ENCODE measurements at regions not wholly inside any gene's neighbourhood (a gene's known extent, or its start where the extent isn't known, plus 50 kb on each side); places are given as distances from the start of the nearest gene placed in this dataset.

GRCh38 chr3:106214641-106215040, 345.8 kb upstream of the CBLB start:
- 68 to 69% methylated on average over 4 of the region's 4 CpGs for WGBS, 2 donors
- Histone ChIP-seq H3K4me1 (ENCODE audit: control insufficient read depth in 2 of 2, insufficient read depth in 2 of 2, low read length in 1 of 2) (no peaks in the 10 kb centered on the region), H3K4me3 (ENCODE audit: low read depth in 1 of 2, low read length in 2 of 2) (no peak overlapping the region), H3K9me3 (ENCODE audit: control insufficient read depth in 2 of 2, insufficient read depth in 1 of 2, low read depth in 1 of 2, low read length in 1 of 2) (no peaks in the 10 kb centered on the region), H3K36me3 (ENCODE audit: control insufficient read depth in 2 of 2, insufficient read depth in 2 of 2, low read length in 1 of 2) (no peaks in the 10 kb centered on the region), H3K27ac (ENCODE audit: low read depth in 2 of 2, low read length in 1 of 2) (no peak overlapping the region), H3K27me3 (ENCODE audit: control insufficient read depth in 1 of 2, insufficient read depth in 2 of 2, low read length in 2 of 2) (no peaks in the 10 kb centered on the region)

DNA sequence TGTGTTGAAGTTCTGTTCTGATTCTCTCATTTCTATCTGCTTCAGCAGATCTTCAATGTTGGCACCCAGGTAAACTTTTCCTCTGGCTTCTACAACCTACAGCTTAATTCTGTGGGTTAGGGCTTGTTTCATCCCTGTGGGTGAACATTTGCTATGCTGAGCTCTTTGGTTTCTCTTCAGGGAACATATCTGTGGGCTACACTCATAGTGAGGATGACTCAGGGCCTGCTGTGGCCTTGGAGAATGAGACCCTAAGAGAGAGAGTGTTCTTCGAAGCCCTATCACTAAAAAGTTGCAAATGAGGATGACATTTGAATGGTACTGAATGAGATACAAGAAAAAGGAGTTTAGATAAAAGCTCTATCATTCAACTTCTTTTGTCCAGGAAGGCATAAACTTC, 346.2 kb upstream of the CBLB start:
- Histone ChIP-seq H3K9me3 (ENCODE audit: control insufficient read depth in 2 of 2, insufficient read depth in 1 of 2, low read depth in 1 of 2, low read length in 1 of 2) (no peaks in the 10 kb centered on the region), H3K27me3 (ENCODE audit: control insufficient read depth in 1 of 2, insufficient read depth in 2 of 2, low read length in 2 of 2) (no peaks in the 10 kb centered on the region), H3K27ac (ENCODE audit: low read depth in 2 of 2, low read length in 1 of 2) (no peak overlapping the region), H3K36me3 (ENCODE audit: control insufficient read depth in 2 of 2, insufficient read depth in 2 of 2, low read length in 1 of 2) (no peaks in the 10 kb centered on the region), H3K4me1 (ENCODE audit: control insufficient read depth in 2 of 2, insufficient read depth in 2 of 2, low read length in 1 of 2) (no peaks in the 10 kb centered on the region), H3K4me3 (ENCODE audit: low read depth in 1 of 2, low read length in 2 of 2) (no peak overlapping the region)
- WGBS, 2 donors: 78 to 90% methylated on average over 1 of the region's 1 CpG

DNA sequence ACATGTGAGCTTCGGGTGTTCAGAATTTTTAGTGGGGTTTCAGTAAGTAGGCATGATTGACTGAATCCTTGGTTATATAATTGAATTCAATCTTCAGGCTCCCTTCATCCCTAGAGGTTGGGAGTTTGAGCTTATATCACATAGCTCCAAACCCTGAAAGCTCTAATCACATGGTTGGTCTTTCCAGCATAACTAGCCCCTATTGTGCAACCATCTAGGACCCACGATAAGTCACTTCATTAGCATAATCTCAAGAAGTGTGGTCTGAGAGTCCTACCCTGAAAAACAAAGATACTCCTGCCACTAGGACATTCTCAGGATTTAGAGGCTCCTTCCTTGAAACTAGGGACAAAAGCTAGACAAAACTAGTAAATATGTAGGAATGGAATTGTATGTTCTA, 348.9 kb upstream of the CBLB start:
- WGBS, 2 donors: 87 to 90% methylated on average over 2 of the region's 2 CpGs
- Histone ChIP-seq H3K4me1 (ENCODE audit: control insufficient read depth in 2 of 2, insufficient read depth in 2 of 2, low read length in 1 of 2) (no peaks in the 10 kb centered on the region), H3K9me3 (ENCODE audit: control insufficient read depth in 2 of 2, insufficient read depth in 1 of 2, low read depth in 1 of 2, low read length in 1 of 2) (no peaks in the 10 kb centered on the region), H3K27ac (ENCODE audit: low read depth in 2 of 2, low read length in 1 of 2) (no peak overlapping the region), H3K4me3 (ENCODE audit: low read depth in 1 of 2, low read length in 2 of 2) (no peak overlapping the region), H3K27me3 (ENCODE audit: control insufficient read depth in 1 of 2, insufficient read depth in 2 of 2, low read length in 2 of 2) (no peaks in the 10 kb centered on the region), H3K36me3 (ENCODE audit: control insufficient read depth in 2 of 2, insufficient read depth in 2 of 2, low read length in 1 of 2) (no peaks in the 10 kb centered on the region)

- Histone ChIP-seq H3K4me3 (ENCODE audit: low read depth in 1 of 2, low read length in 2 of 2) (no peak overlapping the region), H3K4me1 (ENCODE audit: control insufficient read depth in 2 of 2, insufficient read depth in 2 of 2, low read length in 1 of 2) (no peaks in the 10 kb centered on the region), H3K27ac (ENCODE audit: low read depth in 2 of 2, low read length in 1 of 2) (no peak overlapping the region), H3K27me3 (ENCODE audit: control insufficient read depth in 1 of 2, insufficient read depth in 2 of 2, low read length in 2 of 2) (no peaks in the 10 kb centered on the region), H3K36me3 (ENCODE audit: control insufficient read depth in 2 of 2, insufficient read depth in 2 of 2, low read length in 1 of 2) (no peaks in the 10 kb centered on the region), H3K9me3 (ENCODE audit: control insufficient read depth in 2 of 2, insufficient read depth in 1 of 2, low read depth in 1 of 2, low read length in 1 of 2) (peaks cover 0 to 3% of the 10 kb centered on the region in 2 donors)
- 76 to 90% methylated on average over 3 of the region's 3 CpGs for WGBS, 2 donors
Measured at GRCh38 chr3:106227068-106227467, 358.3 kb upstream of the CBLB start.

- H3K4me1 ChIP-seq (ENCODE audit: control insufficient read depth in 2 of 2, insufficient read depth in 2 of 2, low read length in 1 of 2): no peaks in the 10 kb centered on the region
- no peak overlapping the region for H3K4me3 ChIP-seq (ENCODE audit: low read depth in 1 of 2, low read length in 2 of 2)
- H3K9me3 ChIP-seq (ENCODE audit: control insufficient read depth in 2 of 2, insufficient read depth in 1 of 2, low read depth in 1 of 2, low read length in 1 of 2): peaks cover 0 to 3% of the 10 kb centered on the region in 2 donors
- H3K36me3 ChIP-seq (ENCODE audit: control insufficient read depth in 2 of 2, insufficient read depth in 2 of 2, low read length in 1 of 2): no peaks in the 10 kb centered on the region
- no peaks in the 10 kb centered on the region for H3K27me3 ChIP-seq (ENCODE audit: control insufficient read depth in 1 of 2, insufficient read depth in 2 of 2, low read length in 2 of 2)
- H3K27ac ChIP-seq (ENCODE audit: low read depth in 2 of 2, low read length in 1 of 2): no peak overlapping the region
- 80% methylated on average over 2 of the region's 2 CpGs for WGBS, 2 donors
Measured at GRCh38 chr3:106228271-106228670, 359.5 kb upstream of the CBLB start.

DNA sequence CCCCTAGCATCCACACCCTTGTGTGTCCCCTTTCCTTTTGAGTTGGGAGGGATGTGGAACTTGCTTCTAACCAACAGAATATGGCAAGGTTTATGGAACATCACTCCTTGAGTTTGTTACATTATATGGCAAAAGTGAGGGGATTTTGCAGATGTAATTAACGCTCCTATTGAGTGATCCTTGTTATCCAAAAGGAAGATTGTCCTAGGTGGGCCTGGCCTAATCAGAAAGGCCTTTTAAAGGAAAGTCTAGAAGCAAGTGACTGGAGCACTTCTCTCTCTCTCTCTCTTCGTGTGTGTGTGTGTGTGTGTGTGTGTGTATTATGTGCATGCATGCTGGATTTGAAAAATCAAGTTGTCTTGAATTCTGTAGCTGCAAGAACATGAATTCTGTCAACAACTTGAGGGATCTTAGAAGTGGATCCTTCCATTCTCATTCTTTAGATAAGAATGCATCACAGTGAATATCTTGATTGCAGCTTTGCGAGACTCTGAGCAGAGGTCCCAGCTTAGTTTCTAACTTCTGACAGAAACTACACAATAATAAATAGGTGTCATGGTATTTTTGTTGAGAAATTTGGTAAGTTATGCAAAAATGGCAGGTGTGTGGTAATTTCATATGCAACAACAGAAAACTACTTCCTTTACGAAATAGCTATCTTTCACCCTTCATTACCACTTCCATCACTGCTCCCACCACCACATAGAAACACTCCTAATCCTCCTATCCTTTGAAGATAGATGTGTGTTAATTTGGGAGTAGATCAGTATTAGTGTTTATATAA, 360.9 kb upstream of the CBLB start:
- Histone ChIP-seq H3K36me3 (ENCODE audit: control insufficient read depth in 2 of 2, insufficient read depth in 2 of 2, low read length in 1 of 2) (no peaks in the 10 kb centered on the region), H3K9me3 (ENCODE audit: control insufficient read depth in 2 of 2, insufficient read depth in 1 of 2, low read depth in 1 of 2, low read length in 1 of 2) (no peaks in the 10 kb centered on the region), H3K4me1 (ENCODE audit: control insufficient read depth in 2 of 2, insufficient read depth in 2 of 2, low read length in 1 of 2) (no peaks in the 10 kb centered on the region), H3K4me3 (ENCODE audit: low read depth in 1 of 2, low read length in 2 of 2) (no peak overlapping the region), H3K27me3 (ENCODE audit: control insufficient read depth in 1 of 2, insufficient read depth in 2 of 2, low read length in 2 of 2) (no peaks in the 10 kb centered on the region), H3K27ac (ENCODE audit: low read depth in 2 of 2, low read length in 1 of 2) (no peak overlapping the region)
- 78 to 93% methylated on average over 4 of the region's 4 CpGs for WGBS, 2 donors

GRCh38 chr3:106231086-106231485, 362.3 kb upstream of the CBLB start:
- no peaks in the 10 kb centered on the region for H3K9me3 ChIP-seq (ENCODE audit: control insufficient read depth in 2 of 2, insufficient read depth in 1 of 2, low read depth in 1 of 2, low read length in 1 of 2)
- no peaks in the 10 kb centered on the region for H3K4me1 ChIP-seq (ENCODE audit: control insufficient read depth in 2 of 2, insufficient read depth in 2 of 2, low read length in 1 of 2)
- WGBS, 2 donors: 83 to 92% methylated on average over 1 of the region's 1 CpG
- no peaks in the 10 kb centered on the region for H3K27me3 ChIP-seq (ENCODE audit: control insufficient read depth in 1 of 2, insufficient read depth in 2 of 2, low read length in 2 of 2)
- no peaks in the 10 kb centered on the region for H3K36me3 ChIP-seq (ENCODE audit: control insufficient read depth in 2 of 2, insufficient read depth in 2 of 2, low read length in 1 of 2)
- no peak overlapping the region for H3K27ac ChIP-seq (ENCODE audit: low read depth in 2 of 2, low read length in 1 of 2)
- no peak overlapping the region for H3K4me3 ChIP-seq (ENCODE audit: low read depth in 1 of 2, low read length in 2 of 2)

GRCh38 chr3:106232956-106233355, 364.1 kb upstream of the CBLB start:
- no peaks in the 10 kb centered on the region for H3K27me3 ChIP-seq (ENCODE audit: control insufficient read depth in 1 of 2, insufficient read depth in 2 of 2, low read length in 2 of 2)
- H3K27ac ChIP-seq (ENCODE audit: low read depth in 2 of 2, low read length in 1 of 2): no peak overlapping the region

DNA sequence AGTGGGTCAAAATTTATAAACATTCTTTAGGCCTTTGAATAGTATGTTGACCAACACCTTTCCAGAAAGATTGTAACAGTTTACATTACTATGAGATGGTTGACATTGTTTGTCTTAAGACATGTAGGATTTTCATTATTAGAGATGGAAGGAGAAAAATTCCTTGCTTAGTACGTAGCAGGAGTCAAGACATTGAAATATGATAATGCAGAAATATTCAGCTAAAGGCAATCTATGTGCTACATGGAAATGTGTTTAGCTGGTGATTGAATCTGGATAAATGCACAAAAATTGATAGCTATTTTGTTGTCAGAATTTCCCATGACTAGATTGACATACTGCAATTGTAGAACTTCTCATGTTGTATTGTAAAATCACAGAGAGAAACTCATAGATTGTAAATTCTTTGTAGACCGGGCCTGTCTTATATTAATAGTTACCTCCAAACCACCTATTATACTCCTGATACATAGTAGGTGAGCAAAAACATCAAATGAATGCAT, 370.4 kb upstream of the CBLB start:
- Histone ChIP-seq H3K9me3 (ENCODE audit: control insufficient read depth in 2 of 2, insufficient read depth in 1 of 2, low read depth in 1 of 2, low read length in 1 of 2) (no peaks in the 10 kb centered on the region), H3K27ac (ENCODE audit: low read depth in 2 of 2, low read length in 1 of 2) (no peak overlapping the region), H3K36me3 (ENCODE audit: control insufficient read depth in 2 of 2, insufficient read depth in 2 of 2, low read length in 1 of 2) (no peaks in the 10 kb centered on the region), H3K4me3 (ENCODE audit: low read depth in 1 of 2, low read length in 2 of 2) (no peak overlapping the region), H3K27me3 (ENCODE audit: control insufficient read depth in 1 of 2, insufficient read depth in 2 of 2, low read length in 2 of 2) (no peaks in the 10 kb centered on the region), H3K4me1 (ENCODE audit: control insufficient read depth in 2 of 2, insufficient read depth in 2 of 2, low read length in 1 of 2) (no peaks in the 10 kb centered on the region)
- WGBS, 2 donors: 95 to 96% methylated on average over 2 of the region's 2 CpGs

More at GRCh38 chr3:106232956-106233355, 364.1 kb upstream of the CBLB start:
- Histone ChIP-seq H3K4me1 (ENCODE audit: control insufficient read depth in 2 of 2, insufficient read depth in 2 of 2, low read length in 1 of 2) (no peaks in the 10 kb centered on the region), H3K4me3 (ENCODE audit: low read depth in 1 of 2, low read length in 2 of 2) (no peak overlapping the region), H3K9me3 (ENCODE audit: control insufficient read depth in 2 of 2, insufficient read depth in 1 of 2, low read depth in 1 of 2, low read length in 1 of 2) (no peaks in the 10 kb centered on the region), H3K36me3 (ENCODE audit: control insufficient read depth in 2 of 2, insufficient read depth in 2 of 2, low read length in 1 of 2) (no peaks in the 10 kb centered on the region)

- Histone ChIP-seq H3K27ac (ENCODE audit: low read depth in 2 of 2, low read length in 1 of 2) (no peak overlapping the region), H3K4me3 (ENCODE audit: low read depth in 1 of 2, low read length in 2 of 2) (no peak overlapping the region), H3K9me3 (ENCODE audit: control insufficient read depth in 2 of 2, insufficient read depth in 1 of 2, low read depth in 1 of 2, low read length in 1 of 2) (no peaks in the 10 kb centered on the region), H3K36me3 (ENCODE audit: control insufficient read depth in 2 of 2, insufficient read depth in 2 of 2, low read length in 1 of 2) (no peaks in the 10 kb centered on the region), H3K4me1 (ENCODE audit: control insufficient read depth in 2 of 2, insufficient read depth in 2 of 2, low read length in 1 of 2) (no peaks in the 10 kb centered on the region), H3K27me3 (ENCODE audit: control insufficient read depth in 1 of 2, insufficient read depth in 2 of 2, low read length in 2 of 2) (no peaks in the 10 kb centered on the region)
- WGBS, 2 donors: 67 to 84% methylated on average over 2 of the region's 2 CpGs
Measured at GRCh38 chr3:106241593-106241992, 372.8 kb upstream of the CBLB start.
